ENCODE measurements at regions not wholly inside any gene's neighbourhood (a gene's known extent, or its start where the extent isn't known, plus 50 kb on each side); places are given as distances from the start of the nearest gene placed in this dataset.
"Not testable (repeated sequence)": the region's sequence is repeated elsewhere in the genome, so short reads cannot be mapped to it uniquely, and the experiment has no call there.

DNA sequence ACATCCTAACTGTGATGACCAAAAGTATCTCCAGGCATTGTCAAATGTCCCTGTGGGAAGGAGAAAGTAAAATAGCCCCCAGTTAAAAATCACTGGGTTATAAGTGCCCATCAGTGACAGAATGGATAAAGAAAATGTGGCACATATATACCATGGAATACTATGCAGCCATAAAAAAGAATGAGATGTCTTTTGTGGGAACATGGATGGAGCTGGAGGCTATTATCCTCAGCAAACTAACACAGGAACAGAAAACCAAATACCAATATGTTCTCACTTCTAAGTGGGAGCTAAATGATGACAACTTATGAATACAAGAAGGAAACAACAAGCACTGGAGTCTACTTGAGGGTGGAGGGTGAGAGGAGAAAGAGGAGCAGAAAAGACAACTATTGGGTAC lies 60.9 kb upstream of the TEX13D start:
- TF ChIP-seq EZH2 (IDR thresholded peaks at IDR 0.05; ENCODE audit: borderline replicate concordance, low read length); CTCF (IDR thresholded peaks at IDR 0.05; ENCODE audit: low read length): not testable (repeated sequence)
